ENCODE measurements at regions not wholly inside any gene's neighbourhood (a gene's known extent, or its start where the extent isn't known, plus 50 kb on each side); places are given as distances from the start of the nearest gene placed in this dataset.

DNA sequence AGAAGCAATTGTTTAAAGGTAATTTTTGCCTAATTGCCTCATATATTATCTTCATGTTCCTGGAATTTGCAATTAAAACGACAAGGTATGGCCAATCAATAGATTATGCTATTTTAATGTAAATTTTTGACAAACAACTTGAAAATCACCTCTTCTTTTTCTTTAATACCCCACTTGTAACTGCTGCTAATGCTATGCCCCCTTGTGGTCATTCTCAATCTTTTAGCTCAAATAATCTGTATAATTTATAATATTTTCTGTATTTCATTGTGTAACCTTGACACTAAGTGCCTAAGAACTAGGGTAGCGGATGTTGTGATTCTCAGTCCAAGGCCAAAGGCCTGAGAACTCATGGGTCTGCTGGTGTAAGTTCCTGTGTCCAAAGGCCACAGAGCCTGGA, 831.7 kb upstream of the POU3F4 start:
- TF ChIP-seq TAF1 (IDR thresholded peaks at IDR 0.05; ENCODE audit: borderline replicate concordance, low read depth, low read length) (no peak), ZBTB33 (IDR thresholded peaks at IDR 0.05; ENCODE audit: borderline replicate concordance, low read depth) (no peak)

Data from SK-N-SH (cell line).